K562 (cell line): ENCODE measurements at regions not wholly inside any gene's neighbourhood (a gene's known extent, or its start where the extent isn't known, plus 50 kb on each side); places are given as distances from the start of the nearest gene placed in this dataset.

Experiments
- DDX20 ChIP-seq: fragments of 450-650 bp; IDR thresholded peaks from 2 replicates; pipeline ENCODE4 v1.6.1; 2016; ENCODE audit warnings: missing genetic modification characterization, low read depth, mild to moderate bottlenecking, missing compliant biosample characterization, moderate library complexity
- FOXP1 ChIP-seq: sonication (generic); formaldehyde crosslinking; IDR thresholded peaks from 2 replicates; pipeline ENCODE4 v1.8.0; 2022; ENCODE audit warnings: mild to moderate bottlenecking, missing genetic modification reagents
- HOXB6 ChIP-seq: fragments of 250-450 bp; sonication (Bioruptor Pico); IDR thresholded peaks from 2 replicates; pipeline ENCODE4 v1.5.1; 2022; ENCODE audit warnings: mild to moderate bottlenecking, borderline replicate concordance
- HSF4 ChIP-seq: fragments of 250-450 bp; sonication (Bioruptor Pico); IDR thresholded peaks from 2 replicates; pipeline ENCODE4 v2.1.2; 2022; ENCODE audit warnings: mild to moderate bottlenecking, moderate library complexity, borderline replicate concordance
- KHSRP ChIP-seq: fragments of 450-650 bp; IDR thresholded peaks from 2 replicates; pipeline ENCODE4 v1.6.1; 2017
- MAFF ChIP-seq: IDR thresholded peaks from 2 replicates; pipeline ENCODE4 v1.6.1; 2012; ENCODE audit warnings: low read length, improper control_type of control experiment
- MAX ChIP-seq: sonication (generic); formaldehyde crosslinking; IDR thresholded peaks from 2 replicates; pipeline ENCODE4 v1.9.0; 2022; ENCODE audit warnings: mild to moderate bottlenecking, missing genetic modification reagents
- MTF1 ChIP-seq: fragments of 250-450 bp; sonication (Bioruptor Pico); IDR thresholded peaks from 2 replicates; pipeline ENCODE4 v1.9.0; 2021; ENCODE audit warnings: moderate library complexity, mild to moderate bottlenecking, inconsistent platforms, borderline replicate concordance
- PML ChIP-seq: IDR thresholded peaks from 2 replicates; pipeline ENCODE4 v1.6.1; 2012; ENCODE audit warnings: low read length, inconsistent platforms
- POLR2H ChIP-seq: IDR thresholded peaks from 2 replicates; pipeline ENCODE4 v1.6.1; 2016; ENCODE audit warnings: missing genetic modification characterization, low read depth, mild to moderate bottlenecking, control low read depth, missing compliant biosample characterization, moderate library complexity
- POU5F1 ChIP-seq: fragments of 150-350 bp; IDR thresholded peaks from 2 replicates; pipeline ENCODE4 v1.6.1; 2014; ENCODE audit warnings: borderline replicate concordance, low read length, low read depth, mild to moderate bottlenecking; ENCODE audit not compliant: partially characterized antibody
- RHOXF2B ChIP-seq: fragments of 250-450 bp; sonication (Bioruptor Pico); conservative IDR thresholded peaks from 2 replicates; pipeline ENCODE4 v1.5.1; 2021
- SNIP1 ChIP-seq: fragments of 450-650 bp; IDR thresholded peaks from 2 replicates; pipeline ENCODE4 v1.7.1; 2017; ENCODE audit warnings: low read depth, mild to moderate bottlenecking
- THAP7 ChIP-seq: fragments of 250-450 bp; sonication (Bioruptor Pico); IDR thresholded peaks from 2 replicates; pipeline ENCODE4 v1.5.0; 2021
- U2AF1 ChIP-seq: fragments of 200-400 bp; formaldehyde crosslinking; optimal IDR thresholded peaks from 2 replicates; pipeline ENCODE3; 2017; ENCODE audit warnings: mild to moderate bottlenecking, low read depth, low read length, moderate library complexity
- ZKSCAN3 ChIP-seq: fragments of 250-450 bp; sonication (Bioruptor Pico); IDR thresholded peaks from 2 replicates; pipeline ENCODE4 v1.4.0; 2020
- ZNF124 ChIP-seq: sonication (generic); formaldehyde crosslinking; IDR thresholded peaks from 2 replicates; pipeline ENCODE4 v1.8.1; 2022; ENCODE audit warnings: missing genetic modification reagents
- ZNF318 ChIP-seq, 2 experiments: fragments of 450-650 bp; IDR thresholded peaks; 2 replicates each; pipeline ENCODE4 v1.6.1; 2016; ENCODE audit warnings: mild to moderate bottlenecking in 2 of 2, borderline replicate concordance in 1 of 2, low read depth in 1 of 2, moderate library complexity in 1 of 2
- ZNF655 ChIP-seq: fragments of 250-450 bp; sonication (Bioruptor Pico); IDR thresholded peaks from 2 replicates; pipeline ENCODE4 v1.5.0; 2021
- ZNF778 ChIP-seq: fragments of 450-650 bp; formaldehyde crosslinking; IDR thresholded peaks from 2 replicates; pipeline ENCODE4 v1.4.0; 2020; ENCODE audit warnings: mild to moderate bottlenecking, moderate library complexity

- TF ChIP-seq ZNF124 (CRISPR knock-in tag) (no peak), ZNF655 (CRISPR knock-in tag) (no peak), POU5F1 (no peak), HOXB6 (CRISPR knock-in tag) (no peak), POLR2H (tag) (peak; percentile 43; the same call in 1 of the 2 replicates), KHSRP (no peak), PML (no peak), MTF1 (no peak), ZNF318 (IDR thresholded peaks at IDR 0.05; ENCODE audit: borderline replicate concordance in 1 of 2, low read depth in 1 of 2) (no peak), U2AF1 (no peak), THAP7 (CRISPR knock-in tag) (no peak), MAFF (no peak), ZKSCAN3 (CRISPR knock-in tag) (no peak), SNIP1 (no peak), FOXP1 (CRISPR knock-in tag) (no peak), DDX20 (tag) (no peak), HSF4 (CRISPR knock-in tag) (no peak), ZNF778 (CRISPR knock-in tag) (no peak), RHOXF2B (CRISPR knock-in tag) (no peak), MAX (CRISPR knock-in tag) (no peak)
Observed at GRCh38 chr7:25735674-25736242, 416.2 kb upstream of the NFE2L3 start (continued).
